Left colon (tissue), 2 donors: ENCODE measurements at regions not wholly inside any gene's neighbourhood (a gene's known extent, or its start where the extent isn't known, plus 50 kb on each side); places are given as distances from the start of the nearest gene placed in this dataset.
"Not testable (repeated sequence)": the region's sequence is repeated elsewhere in the genome, so short reads cannot be mapped to it uniquely, and the experiment has no call there.

Experiments used
- ATAC-seq: fragments of 200-7000 bp; cut with Tn5 transposase; one replicate; pipeline ENCODE4 v1.9.1; 2020; ENCODE audit warnings: mild to moderate bottlenecking, moderate library complexity
- DNase-seq, 2 donors: peaks; one replicate each; pipeline ENCODE4 v3.0.0-alpha.2; 2020
- intact Hi-C, 2 donors: fragments of 100-400 bp; cut with DNase I in 1 of 2; cut with micrococcal nuclease in 1 of 2; formaldehyde crosslinking; loops; one replicate each; pipeline versions ENCODE4 v1.11.2 to v1.14.0; 2022; cut with DNase I, micrococcal nuclease
- donor health status: DM: no; HTN: no; CAD: no.
- donor health status: DM: yes; HTN: yes; CAD: no.

- DNase-seq (no peak), ATAC-seq (no peak)
- intact Hi-C loops, result no loop called here
These were observed 1224.7 kb upstream of the TENM3 start for GRCh38 chr4:181018472-181018871.

- ATAC-seq (no peak), DNase-seq (no peak)
- intact Hi-C loops, result no loop called here
These were observed 1224.3 kb upstream of the TENM3 start for GRCh38 chr4:181018913-181019312.

GRCh38 chr4:181020456-181020855, 1222.7 kb upstream of the TENM3 start:
- intact Hi-C loops, result no loop called here
- ATAC-seq, result no peak
- no peak for DNase-seq

GRCh38 chr4:181021213-181021612, 1222.0 kb upstream of the TENM3 start:
- intact Hi-C loops, result no loop called here
- ATAC-seq (no peak), DNase-seq (no peak)

GRCh38 chr4:181030135-181030921, 1212.9 kb upstream of the TENM3 start:
- intact Hi-C loops, ATAC-seq, DNase-seq: not testable (repeated sequence)

GRCh38 chr4:181030961-181031360, 1212.2 kb upstream of the TENM3 start:
- intact Hi-C loops, result no loop called here
- ATAC-seq, result no peak

GRCh38 chr4:181043486-181043885, 1199.7 kb upstream of the TENM3 start:
- ATAC-seq, result no peak
- DNase-seq, result no peak
- intact Hi-C loops, result no loop called here

More at GRCh38 chr4:181030961-181031360, 1212.2 kb upstream of the TENM3 start:
- no peak for DNase-seq

- ATAC-seq (no peak), DNase-seq (no peak)
- intact Hi-C loops, result no loop called here
These were observed 1196.4 kb upstream of the TENM3 start for GRCh38 chr4:181046809-181047208.

- intact Hi-C loops, result no loop called here
- no peak for ATAC-seq
- no peak for DNase-seq
These were observed 1191.3 kb upstream of the TENM3 start for GRCh38 chr4:181051931-181052330.

GRCh38 chr4:181061787-181062186, 1181.4 kb upstream of the TENM3 start:
- DNase-seq, result no peak
- intact Hi-C loops, result no loop called here

GRCh38 chr4:181063212-181063611, 1180.0 kb upstream of the TENM3 start:
- intact Hi-C loops, result no loop called here
- no peak for ATAC-seq
- no peak for DNase-seq

More at GRCh38 chr4:181061787-181062186, 1181.4 kb upstream of the TENM3 start:
- ATAC-seq, result no peak

GRCh38 chr4:181077341-181077740, 1165.9 kb upstream of the TENM3 start:
- ATAC-seq (no peak), DNase-seq (no peak)
- intact Hi-C loops, result no loop called here

GRCh38 chr4:181078196-181078595, 1165.0 kb upstream of the TENM3 start:
- no peak for ATAC-seq
- no peak for DNase-seq
- intact Hi-C loops, result no loop called here

- intact Hi-C loops, result no loop called here
- no peak for DNase-seq
- no peak for ATAC-seq
These were observed 1159.3 kb upstream of the TENM3 start for GRCh38 chr4:181083757-181084361.

GRCh38 chr4:181085557-181085956, 1157.6 kb upstream of the TENM3 start:
- intact Hi-C loops, result no loop called here
- ATAC-seq, result no peak
- DNase-seq, result no peak

- DNase-seq, result no peak
- no peak for ATAC-seq
- intact Hi-C loops, result no loop called here
These were observed 1137.7 kb upstream of the TENM3 start for GRCh38 chr4:181105487-181105886.

GRCh38 chr4:181106398-181106797, 1136.8 kb upstream of the TENM3 start:
- intact Hi-C loops, result no loop called here
- DNase-seq (no peak), ATAC-seq (no peak)

- intact Hi-C loops, result no loop called here
- no peak for DNase-seq
- ATAC-seq, result no peak
These were observed 1135.0 kb upstream of the TENM3 start for GRCh38 chr4:181108237-181108636.

GRCh38 chr4:181119186-181119585, 1124.0 kb upstream of the TENM3 start:
- ATAC-seq (no peak), DNase-seq (no peak)
- intact Hi-C loops, result no loop called here

GRCh38 chr4:181121733-181122132, 1121.5 kb upstream of the TENM3 start:
- intact Hi-C loops, result no loop called here
- ATAC-seq (no peak), DNase-seq (no peak)

- no peak for ATAC-seq
- DNase-seq, result no peak
- intact Hi-C loops, result no loop called here
These were observed 1116.0 kb upstream of the TENM3 start for GRCh38 chr4:181127171-181127570.
